ENCODE measurements at regions not wholly inside any gene's neighbourhood (a gene's known extent, or its start where the extent isn't known, plus 50 kb on each side); places are given as distances from the start of the nearest gene placed in this dataset.

- TF ChIP-seq JUNB (IDR thresholded peaks at IDR 0.05) (no peak), EP300 (IDR thresholded peaks at IDR 0.05) (no peak), NPAS2 (CRISPR knock-in tag; IDR thresholded peaks at IDR 0.05; ENCODE audit: borderline replicate concordance) (no peak), FOXS1 (CRISPR knock-in tag; IDR thresholded peaks at IDR 0.05) (no peak)
Observed at GRCh38 chr7:36078816-36079360, 74.2 kb upstream of the EEPD1 start (continued).

- peak in 1 of 2 experiments; percentile 75; a peak in 3 of 6 replicates for ATAC-seq
- POLR2A ChIA-PET, result no interaction called here
Observed at GRCh38 chr7:36079446-36080025, 73.5 kb upstream of the EEPD1 start.

More at GRCh38 chr7:36079446-36080025, 73.5 kb upstream of the EEPD1 start:
- peaks cover 9% of the 10 kb centered on the region; the same call in 1 of the 3 replicates for H3K4me1 ChIP-seq
- DNase-seq (ENCODE audit: low read depth in 1 of 2, low spot score in 1 of 2) (peak in 1 of 2 experiments; percentile 32), FAIRE-seq (no peak)
- CTCF ChIA-PET, result interaction anchor here (1.0 to 1.7 kb wide), 4 partner anchors 26 to 94 kb away, joined by 3 to 4 read pairs (median 3); no protein-coding TSS in a partner anchor
- peak overlapping the region in 1 of 2 experiments; percentile 39; a peak in 1 of 6 replicates for H3K27ac ChIP-seq
- H3K4me3 ChIP-seq, result no peak overlapping the region
- TF ChIP-seq CHD4 (IDR thresholded peaks at IDR 0.05; ENCODE audit: borderline replicate concordance) (no peak), EHF (CRISPR knock-in tag; IDR thresholded peaks at IDR 0.05) (no peak), MAZ (IDR thresholded peaks at IDR 0.05; ENCODE audit: borderline replicate concordance, low read depth, low read length) (no peak), JUN (IDR thresholded peaks at IDR 0.05) (no peak), TFCP2L1 (CRISPR knock-in tag; IDR thresholded peaks at IDR 0.05) (no peak), HES2 (IDR thresholded peaks at IDR 0.05) (no peak), MAFK (IDR thresholded peaks at IDR 0.05; ENCODE audit: partially characterized antibody) (no peak), ZNF302 (CRISPR knock-in tag; IDR thresholded peaks at IDR 0.05) (no peak), CBX8 (IDR thresholded peaks at IDR 0.05) (no peak), CTCF (IDR thresholded peaks at IDR 0.05) (no peak), POLR2A (IDR thresholded peaks at IDR 0.05; ENCODE audit: low read length) (no peak), HOXB13 (CRISPR knock-in tag; IDR thresholded peaks at IDR 0.05; ENCODE audit: low read depth) (no peak), HOXB5 (CRISPR knock-in tag; IDR thresholded peaks at IDR 0.05) (no peak), RARB (CRISPR knock-in tag; IDR thresholded peaks at IDR 0.05) (no peak), PBX3 (IDR thresholded peaks at IDR 0.05) (no peak), ELK1 (IDR thresholded peaks at IDR 0.05; ENCODE audit: low read depth, low read length) (no peak), ESRRA (IDR thresholded peaks at IDR 0.05; ENCODE audit: borderline replicate concordance, low read length) (no peak), ZFP36 (IDR thresholded peaks at IDR 0.05; ENCODE audit: borderline replicate concordance, partially characterized antibody) (no peak)
- H3K9me3 ChIP-seq, result no peaks in the 10 kb centered on the region
- H3K4me2 ChIP-seq, result peak overlapping the region; percentile 31; the same call in 2 of the 3 replicates
- WGBS (ENCODE audit: missing lambda C conversion rate), result 42% methylated on average over 5 of the region's 5 CpGs
